ENCODE measurements at regions not wholly inside any gene's neighbourhood (a gene's known extent, or its start where the extent isn't known, plus 50 kb on each side); places are given as distances from the start of the nearest gene placed in this dataset.

DNA sequence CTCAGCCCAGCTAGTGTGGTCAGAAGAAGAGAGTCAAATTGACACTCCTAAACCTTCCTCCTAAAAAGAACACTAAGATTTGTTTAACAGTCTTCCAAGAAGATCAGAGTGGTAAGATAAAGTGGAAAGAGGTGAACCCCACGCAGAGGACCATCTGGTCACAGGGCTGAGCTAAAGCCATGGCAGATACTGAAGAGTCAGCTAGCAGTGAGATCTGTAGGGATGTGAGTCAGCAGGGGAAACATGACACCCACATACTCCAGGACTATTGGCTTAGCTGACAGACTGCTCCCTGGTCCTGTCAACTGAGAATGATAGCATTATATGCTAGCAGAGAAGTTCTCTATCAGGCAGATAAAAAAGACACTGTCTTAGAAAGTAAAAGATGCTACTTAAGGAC lies 269.4 kb upstream of the ALG10 start:
- FAIRE-seq (no peak), DNase-seq (ENCODE audit: low read depth) (no peak)
- Histone ChIP-seq H3K27me3 (ENCODE audit: insufficient read depth, low read length) (no peaks in the 10 kb centered on the region), H3K79me2 (ENCODE audit: insufficient read depth, low read length) (no peaks in the 10 kb centered on the region), H2AFZ (ENCODE audit: low read depth, low read length) (no peak overlapping the region), H3K9ac (ENCODE audit: low read length) (no peak overlapping the region), H3K4me3 (ENCODE audit: insufficient read depth, low read depth, low read length) (no peak overlapping the region), H3K36me3 (ENCODE audit: insufficient read depth, low read length) (no peaks in the 10 kb centered on the region), H3K4me1 (ENCODE audit: insufficient read depth, low read length) (no peaks in the 10 kb centered on the region), H3K9me3 (ENCODE audit: insufficient read depth, low read depth, low read length) (peaks cover 13% of the 10 kb centered on the region), H3K27ac (ENCODE audit: low read depth, low read length) (no peak overlapping the region), H4K20me1 (ENCODE audit: insufficient read depth, low read length) (no peaks in the 10 kb centered on the region), H3K4me2 (ENCODE audit: low read length) (no peak overlapping the region)
- Mint-ChIP-seq H3K36me3 (ENCODE audit: low read depth, unreplicated experiment) (no peaks in the 10 kb centered on the region), H3K9me3 (ENCODE audit: unreplicated experiment) (no peaks in the 10 kb centered on the region), H3K4me1 (ENCODE audit: low read depth, unreplicated experiment) (peaks cover 6% of the 10 kb centered on the region), H3K27ac (ENCODE audit: unreplicated experiment) (no peak overlapping the region), H3K27me3 (ENCODE audit: low read depth, unreplicated experiment) (no peaks in the 10 kb centered on the region), H3K4me3 (ENCODE audit: unreplicated experiment) (no peak overlapping the region)
- TF ChIP-seq, protein P1, sequence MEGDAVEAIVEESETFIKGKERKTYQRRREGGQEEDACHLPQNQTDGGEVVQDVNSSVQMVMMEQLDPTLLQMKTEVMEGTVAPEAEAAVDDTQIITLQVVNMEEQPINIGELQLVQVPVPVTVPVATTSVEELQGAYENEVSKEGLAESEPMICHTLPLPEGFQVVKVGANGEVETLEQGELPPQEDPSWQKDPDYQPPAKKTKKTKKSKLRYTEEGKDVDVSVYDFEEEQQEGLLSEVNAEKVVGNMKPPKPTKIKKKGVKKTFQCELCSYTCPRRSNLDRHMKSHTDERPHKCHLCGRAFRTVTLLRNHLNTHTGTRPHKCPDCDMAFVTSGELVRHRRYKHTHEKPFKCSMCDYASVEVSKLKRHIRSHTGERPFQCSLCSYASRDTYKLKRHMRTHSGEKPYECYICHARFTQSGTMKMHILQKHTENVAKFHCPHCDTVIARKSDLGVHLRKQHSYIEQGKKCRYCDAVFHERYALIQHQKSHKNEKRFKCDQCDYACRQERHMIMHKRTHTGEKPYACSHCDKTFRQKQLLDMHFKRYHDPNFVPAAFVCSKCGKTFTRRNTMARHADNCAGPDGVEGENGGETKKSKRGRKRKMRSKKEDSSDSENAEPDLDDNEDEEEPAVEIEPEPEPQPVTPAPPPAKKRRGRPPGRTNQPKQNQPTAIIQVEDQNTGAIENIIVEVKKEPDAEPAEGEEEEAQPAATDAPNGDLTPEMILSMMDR (IDR thresholded peaks at IDR 0.05; ENCODE audit: insufficient read depth, low read depth, low read length), result no peak

DNA sequence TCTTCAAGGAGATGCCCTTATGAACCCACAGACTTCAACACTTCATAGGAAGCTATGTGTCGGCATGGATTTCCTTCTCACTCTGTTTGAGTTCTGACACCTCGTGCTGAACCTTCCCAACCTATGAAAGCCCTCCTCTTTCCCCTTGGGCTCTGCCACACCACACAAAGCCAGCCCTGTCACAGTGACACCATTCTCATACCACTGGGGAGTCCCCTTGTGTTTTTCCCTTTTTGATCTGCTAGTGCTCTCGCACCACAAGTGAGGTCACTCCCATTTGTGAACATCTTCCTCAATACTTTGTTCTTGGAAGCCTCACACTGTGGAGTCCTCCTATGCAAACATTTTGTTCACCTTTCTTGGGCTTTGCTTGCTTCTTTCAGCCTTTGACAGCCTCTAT lies 264.6 kb upstream of the ALG10 start:
- DNase-seq (ENCODE audit: low read depth) (no peak), FAIRE-seq (no peak)
- Histone ChIP-seq H4K20me1 (ENCODE audit: insufficient read depth, low read length) (no peaks in the 10 kb centered on the region), H3K9ac (ENCODE audit: low read length) (no peak overlapping the region), H3K4me1 (ENCODE audit: insufficient read depth, low read length) (no peaks in the 10 kb centered on the region), H3K79me2 (ENCODE audit: insufficient read depth, low read length) (no peaks in the 10 kb centered on the region), H3K4me3 (ENCODE audit: insufficient read depth, low read depth, low read length) (no peak overlapping the region), H3K4me2 (ENCODE audit: low read length) (no peak overlapping the region), H3K27me3 (ENCODE audit: insufficient read depth, low read length) (no peaks in the 10 kb centered on the region), H2AFZ (ENCODE audit: low read depth, low read length) (no peak overlapping the region), H3K27ac (ENCODE audit: low read depth, low read length) (no peak overlapping the region), H3K36me3 (ENCODE audit: insufficient read depth, low read length) (no peaks in the 10 kb centered on the region), H3K9me3 (ENCODE audit: insufficient read depth, low read depth, low read length) (peaks cover 14% of the 10 kb centered on the region)
- Mint-ChIP-seq H3K9me3 (ENCODE audit: unreplicated experiment) (no peaks in the 10 kb centered on the region), H3K4me3 (ENCODE audit: unreplicated experiment) (no peak overlapping the region), H3K27ac (ENCODE audit: unreplicated experiment) (no peak overlapping the region), H3K36me3 (ENCODE audit: low read depth, unreplicated experiment) (no peaks in the 10 kb centered on the region), H3K27me3 (ENCODE audit: low read depth, unreplicated experiment) (no peaks in the 10 kb centered on the region), H3K4me1 (ENCODE audit: low read depth, unreplicated experiment) (peaks cover 2% of the 10 kb centered on the region)
- TF ChIP-seq, protein P1 (IDR thresholded peaks at IDR 0.05; ENCODE audit: insufficient read depth, low read depth, low read length), result no peak
- no peak for TF ChIP-seq EZH2 (IDR thresholded peaks at IDR 0.05; ENCODE audit: insufficient read depth, low read length)

DNA sequence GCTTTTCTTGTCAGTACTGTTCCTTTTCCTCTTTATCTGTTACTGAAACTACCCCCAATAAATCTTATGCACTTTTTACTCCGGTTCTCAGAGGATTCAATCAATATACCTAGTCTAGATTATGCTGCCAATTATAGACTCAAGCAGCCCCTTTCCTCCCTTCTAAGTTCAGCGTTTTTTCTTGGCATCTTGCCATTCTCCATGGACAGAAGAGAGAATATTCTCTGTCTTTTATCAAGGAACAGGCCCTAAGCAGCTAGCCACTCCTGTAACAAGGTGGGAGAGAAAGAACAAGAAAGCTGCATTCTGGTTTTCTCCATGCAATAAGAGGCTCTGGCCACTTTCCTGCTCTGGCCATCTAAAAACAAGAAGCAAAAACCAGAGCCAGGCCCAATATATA lies 263.0 kb upstream of the ALG10 start:
- Histone ChIP-seq H3K27me3 (ENCODE audit: insufficient read depth, low read length) (no peaks in the 10 kb centered on the region), H3K9me3 (ENCODE audit: insufficient read depth, low read depth, low read length) (peaks cover 10% of the 10 kb centered on the region), H3K4me2 (ENCODE audit: low read length) (no peak overlapping the region), H4K20me1 (ENCODE audit: insufficient read depth, low read length) (no peaks in the 10 kb centered on the region), H3K4me3 (ENCODE audit: insufficient read depth, low read depth, low read length) (no peak overlapping the region), H3K79me2 (ENCODE audit: insufficient read depth, low read length) (no peaks in the 10 kb centered on the region), H3K9ac (ENCODE audit: low read length) (no peak overlapping the region), H3K4me1 (ENCODE audit: insufficient read depth, low read length) (no peaks in the 10 kb centered on the region), H3K36me3 (ENCODE audit: insufficient read depth, low read length) (no peaks in the 10 kb centered on the region), H2AFZ (ENCODE audit: low read depth, low read length) (no peak overlapping the region), H3K27ac (ENCODE audit: low read depth, low read length) (no peak overlapping the region)
- no peaks in the 10 kb centered on the region for H3K36me3 Mint-ChIP-seq (ENCODE audit: low read depth, unreplicated experiment)
- TF ChIP-seq, protein P1 (IDR thresholded peaks at IDR 0.05; ENCODE audit: insufficient read depth, low read depth, low read length), result no peak
- no peak for TF ChIP-seq EZH2 (IDR thresholded peaks at IDR 0.05; ENCODE audit: insufficient read depth, low read length)
- H3K27ac Mint-ChIP-seq (ENCODE audit: unreplicated experiment), result no peak overlapping the region
- no peaks in the 10 kb centered on the region for H3K27me3 Mint-ChIP-seq (ENCODE audit: low read depth, unreplicated experiment)
- no peak overlapping the region for H3K4me3 Mint-ChIP-seq (ENCODE audit: unreplicated experiment)
- no peak for DNase-seq (ENCODE audit: low read depth)
- FAIRE-seq, result no peak
- no peaks in the 10 kb centered on the region for H3K4me1 Mint-ChIP-seq (ENCODE audit: low read depth, unreplicated experiment)
- no peaks in the 10 kb centered on the region for H3K9me3 Mint-ChIP-seq (ENCODE audit: unreplicated experiment)

Measured in astrocyte (in vitro differentiated cells and primary cell).